Cardiac muscle cell (in vitro differentiated cells and primary cell): ENCODE measurements at regions not wholly inside any gene's neighbourhood (a gene's known extent, or its start where the extent isn't known, plus 50 kb on each side); places are given as distances from the start of the nearest gene placed in this dataset.

Experiments
- DNase-seq, 2 donors: peaks; one replicate each; pipeline versions ENCODE4 v3.0.0 to v3.0.0-alpha.2; 2010 to 2017; ENCODE audit warnings: low read depth in 1 of 2, low spot score in 1 of 2
- H3K27ac ChIP-seq: fragments of 200-600 bp; sonication (generic); 2 replicates; pipeline ENCODE4 v1.5.1; 2016
- H3K27me3 ChIP-seq: fragments of 200-600 bp; sonication (generic); 2 replicates; pipeline ENCODE4 v1.6.0; 2016; ENCODE audit warnings: control low read depth
- H3K36me3 ChIP-seq: fragments of 200-600 bp; sonication (generic); 2 replicates; pipeline ENCODE4 v1.5.1; 2016; ENCODE audit warnings: control low read depth
- H3K4me1 ChIP-seq: fragments of 200-600 bp; sonication (generic); 2 replicates; pipeline ENCODE4 v1.8.1; 2017; ENCODE audit warnings: low read depth, mild to moderate bottlenecking, mixed run types
- H3K4me3 ChIP-seq: fragments of 200-600 bp; sonication (generic); 2 replicates; pipeline ENCODE4 v1.5.1; 2016; ENCODE audit warnings: mild to moderate bottlenecking
- H3K9me3 ChIP-seq: fragments of 200-600 bp; sonication (generic); 2 replicates; pipeline ENCODE4 v1.5.1; 2017; ENCODE audit warnings: low read depth, mild to moderate bottlenecking, control low read depth
- CTCF ChIP-seq: IDR thresholded peaks from 2 replicates; pipeline ENCODE4 v1.5.1; 2012; ENCODE audit warnings: low read depth, mild to moderate bottlenecking, low read length

- Histone ChIP-seq H3K27ac (no peak overlapping the region), H3K36me3 (no peaks in the 10 kb centered on the region), H3K4me3 (no peak overlapping the region), H3K27me3 (no peaks in the 10 kb centered on the region), H3K9me3 (no peaks in the 10 kb centered on the region), H3K4me1 (no peaks in the 10 kb centered on the region)
- TF ChIP-seq CTCF: no peak
- DNase-seq: no peak
Observed at GRCh38 chr1:47651311-47652089, 213.7 kb downstream of the FOXD2 start.

- no peak overlapping the region for H3K27ac ChIP-seq
- TF ChIP-seq CTCF: no peak
- H3K9me3 ChIP-seq: no peaks in the 10 kb centered on the region
- H3K36me3 ChIP-seq: no peaks in the 10 kb centered on the region
- H3K4me3 ChIP-seq: no peak overlapping the region
- no peak for DNase-seq
- no peaks in the 10 kb centered on the region for H3K27me3 ChIP-seq
- H3K4me1 ChIP-seq: no peaks in the 10 kb centered on the region
Observed at GRCh38 chr1:47655521-47656300, 217.9 kb downstream of the FOXD2 start.

- TF ChIP-seq CTCF: no peak
Observed at GRCh38 chr1:47656719-47657685, 219.2 kb downstream of the FOXD2 start.

GRCh38 chr1:47658161-47658920 lies 220.5 kb downstream of the FOXD2 start:
- Histone ChIP-seq H3K4me3 (no peak overlapping the region), H3K27ac (no peak overlapping the region), H3K4me1 (no peaks in the 10 kb centered on the region), H3K36me3 (no peaks in the 10 kb centered on the region), H3K27me3 (no peaks in the 10 kb centered on the region), H3K9me3 (no peaks in the 10 kb centered on the region)
- DNase-seq: no peak
- no peak for TF ChIP-seq CTCF

More at GRCh38 chr1:47656719-47657685, 219.2 kb downstream of the FOXD2 start:
- H3K4me1 ChIP-seq: no peaks in the 10 kb centered on the region
- no peaks in the 10 kb centered on the region for H3K27me3 ChIP-seq
- H3K4me3 ChIP-seq: no peak overlapping the region
- no peaks in the 10 kb centered on the region for H3K9me3 ChIP-seq
- H3K27ac ChIP-seq: no peak overlapping the region
- H3K36me3 ChIP-seq: no peaks in the 10 kb centered on the region
- peak in 1 of 2 donors; percentile 75 for DNase-seq
